ENCODE measurements at regions not wholly inside any gene's neighbourhood (a gene's known extent, or its start where the extent isn't known, plus 50 kb on each side); places are given as distances from the start of the nearest gene placed in this dataset.

- TF ChIP-seq CTCF (IDR thresholded peaks at IDR 0.05 in 2 of 3, conservative IDR thresholded peaks at IDR 0.05 in 1 of 3; ENCODE audit: control insufficient read depth in 2 of 3, extremely low read depth in 1 of 3, insufficient read depth in 1 of 3, low read depth in 3 of 3, low read length in 3 of 3) (no peak), SUPT20H (IDR thresholded peaks at IDR 0.05; ENCODE audit: borderline replicate concordance, control insufficient read depth, low read depth, low read length) (no peak), NBN (IDR thresholded peaks at IDR 0.05) (no peak), FOXK2 (IDR thresholded peaks at IDR 0.05) (no peak), PRDM15 (CRISPR knock-in tag; IDR thresholded peaks at IDR 0.05) (no peak), CEBPZ (IDR thresholded peaks at IDR 0.05; ENCODE audit: low read depth, low read length) (no peak), RAD21 (IDR thresholded peaks at IDR 0.05; ENCODE audit: insufficient read depth, low read depth, low read length) (no peak), ZBTB33 (IDR thresholded peaks at IDR 0.05) (no peak), ZBED1 (IDR thresholded peaks at IDR 0.05; ENCODE audit: borderline replicate concordance) (no peak), POLR2A (IDR thresholded peaks at IDR 0.05; ENCODE audit: low read depth, low read length) (no peak), ZNF622 (IDR thresholded peaks at IDR 0.05) (no peak), SIX5 (IDR thresholded peaks at IDR 0.05; ENCODE audit: low read depth, low read length, severe bottlenecking) (no peak), TAF1 (IDR thresholded peaks at IDR 0.05; ENCODE audit: borderline replicate concordance, low read depth, low read length) (no peak)
These were observed 1584.8 kb upstream of the ACO1 start for GRCh38 chr9:30799527-30800101.
